ENCODE measurements at regions not wholly inside any gene's neighbourhood (a gene's known extent, or its start where the extent isn't known, plus 50 kb on each side); places are given as distances from the start of the nearest gene placed in this dataset.

DNA sequence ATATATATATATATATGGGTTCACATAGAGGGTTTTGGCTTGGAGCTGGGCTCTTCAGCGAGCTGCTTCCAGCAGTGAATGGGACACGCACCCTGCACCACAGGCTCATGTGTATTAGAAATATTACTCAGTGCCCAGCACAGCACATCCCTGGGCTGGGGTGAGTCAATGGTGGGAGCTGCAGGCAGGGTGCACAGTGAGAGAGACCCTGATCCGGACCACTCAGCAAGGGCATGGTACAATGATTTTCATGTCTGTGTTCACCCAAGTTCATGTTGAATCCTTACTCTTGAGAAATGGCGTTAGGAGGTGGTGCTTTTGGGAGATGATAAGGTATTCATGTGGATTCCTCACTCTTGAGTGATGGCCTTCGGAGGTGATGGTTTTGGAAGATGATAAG lies 194.7 kb downstream of the ASMT start:
- ChIA-PET SMC1A (ENCODE audit: uncharacterized antibody, unreplicated experiment) (no interaction called here), CTCF (no interaction called here), RAD21 (ENCODE audit: unreplicated experiment) (no interaction called here), POLR2A (no interaction called here)
- no peaks in the 10 kb centered on the region for H3K4me1 ChIP-seq (ENCODE audit: control insufficient read depth, insufficient read depth, low read length)
- no peaks in the 10 kb centered on the region for H3K27me3 ChIP-seq (replicated peaks in 1 of 2; ENCODE audit: control insufficient read depth in 2 of 2, insufficient read depth in 2 of 2, low read length in 1 of 2)
- FAIRE-seq (no peak), DNase-seq (ENCODE audit: low read depth, low spot score) (no peak), ATAC-seq (no peak)
- no peaks in the 10 kb centered on the region for H3K79me2 ChIP-seq (ENCODE audit: control insufficient read depth, insufficient read depth, low read length)
- H3K4me3 ChIP-seq = no peak overlapping the region
- no peak overlapping the region for H3K9ac ChIP-seq (ENCODE audit: control insufficient read depth, insufficient read depth, low read length)
- WGBS (ENCODE audit: insufficient coverage, insufficient replicate concordance, low lambda C conversion rate, missing lambda C conversion rate) = 39% methylated on average over 5 of the region's 5 CpGs
- intact Hi-C loops (cut with micrococcal nuclease; ENCODE audit: unreplicated experiment) (no loop called here), in situ Hi-C loops (cut with MboI) (no loop called here)
- no peaks in the 10 kb centered on the region for H3K9me3 ChIP-seq (replicated peaks; ENCODE audit: control insufficient read depth, insufficient read depth, low read length)
- H3K36me3 ChIP-seq (ENCODE audit: control insufficient read depth in 2 of 2, insufficient read depth in 2 of 2, low read length in 1 of 2) = no peaks in the 10 kb centered on the region
- no peak overlapping the region for H2AFZ ChIP-seq (ENCODE audit: control insufficient read depth, low read depth, low read length)
- no TSS peak for BruUV-seq (replicated peaks)
- no peak overlapping the region for H3K4me2 ChIP-seq (ENCODE audit: control insufficient read depth, insufficient read depth)
- TF ChIP-seq NBN (IDR thresholded peaks at IDR 0.05) (no peak), ZNF384 (IDR thresholded peaks at IDR 0.05; ENCODE audit: borderline replicate concordance, low read depth, low read length) (no peak), SPI1 (IDR thresholded peaks at IDR 0.05; ENCODE audit: borderline replicate concordance, insufficient read depth, low read depth, low read length) (no peak), POLR2AphosphoS5 (IDR thresholded peaks at IDR 0.05; ENCODE audit: low read length) (no peak), GABPA (IDR thresholded peaks at IDR 0.05; ENCODE audit: low read depth) (no peak), SMAD5 (IDR thresholded peaks at IDR 0.05; ENCODE audit: low read depth) (no peak), CBX5 (IDR thresholded peaks at IDR 0.05; ENCODE audit: low read depth) (no peak), TBL1XR1 (IDR thresholded peaks at IDR 0.05; ENCODE audit: low read depth, low read length) (no peak), NFXL1 (IDR thresholded peaks at IDR 0.05; ENCODE audit: borderline replicate concordance) (no peak), TCF7 (IDR thresholded peaks at IDR 0.05; ENCODE audit: borderline replicate concordance) (no peak), CHD1 (IDR thresholded peaks at IDR 0.05; ENCODE audit: low read depth, low read length) (no peak), EED (IDR thresholded peaks at IDR 0.05; ENCODE audit: low read depth) (no peak)
- TF ChIP-seq, protein P1, sequence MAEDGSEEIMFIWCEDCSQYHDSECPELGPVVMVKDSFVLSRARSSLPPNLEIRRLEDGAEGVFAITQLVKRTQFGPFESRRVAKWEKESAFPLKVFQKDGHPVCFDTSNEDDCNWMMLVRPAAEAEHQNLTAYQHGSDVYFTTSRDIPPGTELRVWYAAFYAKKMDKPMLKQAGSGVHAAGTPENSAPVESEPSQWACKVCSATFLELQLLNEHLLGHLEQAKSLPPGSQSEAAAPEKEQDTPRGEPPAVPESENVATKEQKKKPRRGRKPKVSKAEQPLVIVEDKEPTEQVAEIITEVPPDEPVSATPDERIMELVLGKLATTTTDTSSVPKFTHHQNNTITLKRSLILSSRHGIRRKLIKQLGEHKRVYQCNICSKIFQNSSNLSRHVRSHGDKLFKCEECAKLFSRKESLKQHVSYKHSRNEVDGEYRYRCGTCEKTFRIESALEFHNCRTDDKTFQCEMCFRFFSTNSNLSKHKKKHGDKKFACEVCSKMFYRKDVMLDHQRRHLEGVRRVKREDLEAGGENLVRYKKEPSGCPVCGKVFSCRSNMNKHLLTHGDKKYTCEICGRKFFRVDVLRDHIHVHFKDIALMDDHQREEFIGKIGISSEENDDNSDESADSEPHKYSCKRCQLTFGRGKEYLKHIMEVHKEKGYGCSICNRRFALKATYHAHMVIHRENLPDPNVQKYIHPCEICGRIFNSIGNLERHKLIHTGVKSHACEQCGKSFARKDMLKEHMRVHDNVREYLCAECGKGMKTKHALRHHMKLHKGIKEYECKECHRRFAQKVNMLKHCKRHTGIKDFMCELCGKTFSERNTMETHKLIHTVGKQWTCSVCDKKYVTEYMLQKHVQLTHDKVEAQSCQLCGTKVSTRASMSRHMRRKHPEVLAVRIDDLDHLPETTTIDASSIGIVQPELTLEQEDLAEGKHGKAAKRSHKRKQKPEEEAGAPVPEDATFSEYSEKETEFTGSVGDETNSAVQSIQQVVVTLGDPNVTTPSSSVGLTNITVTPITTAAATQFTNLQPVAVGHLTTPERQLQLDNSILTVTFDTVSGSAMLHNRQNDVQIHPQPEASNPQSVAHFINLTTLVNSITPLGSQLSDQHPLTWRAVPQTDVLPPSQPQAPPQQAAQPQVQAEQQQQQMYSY (CRISPR knock-in tag; IDR thresholded peaks at IDR 0.05) = no peak
- H3K27ac ChIP-seq (ENCODE audit: control insufficient read depth, insufficient read depth) = no peak overlapping the region
- H4K20me1 ChIP-seq (ENCODE audit: control insufficient read depth, insufficient read depth) = no peaks in the 10 kb centered on the region
